GM23248 (cell line): ENCODE measurements at regions not wholly inside any gene's neighbourhood (a gene's known extent, or its start where the extent isn't known, plus 50 kb on each side); places are given as distances from the start of the nearest gene placed in this dataset.

Experiments used
- EZH2 ChIP-seq: fragments of 200-600 bp; sonication (generic); IDR thresholded peaks from 2 replicates; pipeline ENCODE4 v1.6.1; 2018; ENCODE audit warnings: antibody characterized with exemption, mild to moderate bottlenecking; ENCODE audit not compliant: insufficient read depth, poor library complexity, severe bottlenecking
- EZH2phosphoT487 ChIP-seq: fragments of 200-600 bp; sonication (generic); IDR thresholded peaks from 2 replicates; pipeline ENCODE4 v1.6.1; 2018; ENCODE audit warnings: antibody characterized with exemption, moderate library complexity, mild to moderate bottlenecking, low read depth; ENCODE audit not compliant: insufficient read depth

GRCh38 chr22:22836635-22837034 is 51.0 kb upstream of the IGLL5 start:
- TF ChIP-seq EZH2 (no peak), EZH2phosphoT487 (no peak)
